ENCODE measurements at regions not wholly inside any gene's neighbourhood (a gene's known extent, or its start where the extent isn't known, plus 50 kb on each side); places are given as distances from the start of the nearest gene placed in this dataset.

- H3K4me3 Mint-ChIP-seq, result no peak overlapping the region
- no peaks in the 10 kb centered on the region for H3K4me1 Mint-ChIP-seq
- H3K27me3 Mint-ChIP-seq, result peaks cover 18 to 32% (median 23%) of the 10 kb centered on the region in 3 donors
- no peak for DNase-seq
- ATAC-seq (ENCODE audit: low read depth in 2 of 2), result no peak
- no peak overlapping the region for H3K27ac Mint-ChIP-seq
- H3K36me3 Mint-ChIP-seq, result no peaks in the 10 kb centered on the region
- peaks cover 0 to 11% (median 2%) of the 10 kb centered on the region in 7 donors for H3K9me3 Mint-ChIP-seq
Observed at GRCh38 chr10:44806950-44807349, 104.2 kb upstream of the TMEM72 start.

- Mint-ChIP-seq H3K9me3 (peaks cover 0 to 11% (median 2%) of the 10 kb centered on the region in 7 donors), H3K4me3 (no peak overlapping the region), H3K27ac (no peak overlapping the region), H3K36me3 (no peaks in the 10 kb centered on the region), H3K27me3 (peaks cover 18 to 30% (median 23%) of the 10 kb centered on the region in 3 donors), H3K4me1 (no peaks in the 10 kb centered on the region)
- DNase-seq (no peak), ATAC-seq (ENCODE audit: low read depth in 2 of 2) (no peak)
Observed at GRCh38 chr10:44807451-44807850, 103.7 kb upstream of the TMEM72 start.

GRCh38 chr10:44809647-44810046 is 101.5 kb upstream of the TMEM72 start:
- H3K4me3 Mint-ChIP-seq, result no peak overlapping the region
- H3K9me3 Mint-ChIP-seq, result peaks cover 0 to 21% (median 8%) of the 10 kb centered on the region in 7 donors
- H3K27ac Mint-ChIP-seq, result no peak overlapping the region
- no peaks in the 10 kb centered on the region for H3K36me3 Mint-ChIP-seq
- DNase-seq, result no peak
- no peak for ATAC-seq (ENCODE audit: low read depth in 2 of 2)
- no peaks in the 10 kb centered on the region for H3K4me1 Mint-ChIP-seq
- peaks cover 4 to 22% (median 12%) of the 10 kb centered on the region in 3 donors for H3K27me3 Mint-ChIP-seq

- Mint-ChIP-seq H3K36me3 (no peaks in the 10 kb centered on the region), H3K27ac (no peak overlapping the region)
- ATAC-seq (ENCODE audit: low read depth in 2 of 2), result no peak
Observed at GRCh38 chr10:44811072-44811471, 100.1 kb upstream of the TMEM72 start.

GRCh38 chr10:44813201-44813600 is 97.9 kb upstream of the TMEM72 start:
- Mint-ChIP-seq H3K27me3 (peaks cover 0 to 9% (median 3%) of the 10 kb centered on the region in 3 donors), H3K4me1 (no peaks in the 10 kb centered on the region), H3K27ac (no peak overlapping the region), H3K9me3 (peaks cover 0 to 29% (median 8%) of the 10 kb centered on the region in 7 donors), H3K4me3 (no peak overlapping the region), H3K36me3 (no peaks in the 10 kb centered on the region)
- DNase-seq, result no peak
- no peak for ATAC-seq (ENCODE audit: low read depth in 2 of 2)

More at GRCh38 chr10:44811072-44811471, 100.1 kb upstream of the TMEM72 start:
- no peaks in the 10 kb centered on the region for H3K4me1 Mint-ChIP-seq
- no peak for DNase-seq
- H3K27me3 Mint-ChIP-seq, result peaks cover 0 to 10% (median 3%) of the 10 kb centered on the region in 3 donors
- no peak overlapping the region for H3K4me3 Mint-ChIP-seq
- H3K9me3 Mint-ChIP-seq, result peaks cover 0 to 24% (median 8%) of the 10 kb centered on the region in 7 donors

GRCh38 chr10:44814929-44815328 is 96.2 kb upstream of the TMEM72 start:
- no peaks in the 10 kb centered on the region for H3K4me1 Mint-ChIP-seq
- ATAC-seq (ENCODE audit: low read depth in 2 of 2), result no peak
- H3K36me3 Mint-ChIP-seq, result no peaks in the 10 kb centered on the region
- no peak overlapping the region for H3K4me3 Mint-ChIP-seq
- peaks cover 2 to 9% (median 2%) of the 10 kb centered on the region in 3 donors for H3K27me3 Mint-ChIP-seq
- H3K9me3 Mint-ChIP-seq, result peaks cover 0 to 18% (median 8%) of the 10 kb centered on the region in 7 donors
- H3K27ac Mint-ChIP-seq, result no peak overlapping the region
- no peak for DNase-seq

- H3K4me3 Mint-ChIP-seq, result no peak overlapping the region
- ATAC-seq (ENCODE audit: low read depth in 2 of 2) (no peak), DNase-seq (no peak)
- no peaks in the 10 kb centered on the region for H3K4me1 Mint-ChIP-seq
- peaks cover 0 to 18% (median 8%) of the 10 kb centered on the region in 7 donors for H3K9me3 Mint-ChIP-seq
- peaks cover 6 to 17% (median 9%) of the 10 kb centered on the region in 3 donors for H3K27me3 Mint-ChIP-seq
- no peak overlapping the region for H3K27ac Mint-ChIP-seq
- no peaks in the 10 kb centered on the region for H3K36me3 Mint-ChIP-seq
Observed at GRCh38 chr10:44818041-44818649, 93.0 kb upstream of the TMEM72 start.

- H3K36me3 Mint-ChIP-seq, result no peaks in the 10 kb centered on the region
- H3K4me3 Mint-ChIP-seq, result no peak overlapping the region
- ATAC-seq (ENCODE audit: low read depth in 2 of 2), result no peak
- H3K4me1 Mint-ChIP-seq, result no peaks in the 10 kb centered on the region
- peaks cover 0 to 14% (median 5%) of the 10 kb centered on the region in 7 donors for H3K9me3 Mint-ChIP-seq
- DNase-seq, result no peak
- peaks cover 6 to 17% (median 6%) of the 10 kb centered on the region in 3 donors for H3K27me3 Mint-ChIP-seq
- no peak overlapping the region for H3K27ac Mint-ChIP-seq
Observed at GRCh38 chr10:44818701-44819127, 92.4 kb upstream of the TMEM72 start.

GRCh38 chr10:44820094-44820493 is 91.0 kb upstream of the TMEM72 start:
- no peak overlapping the region for H3K4me3 Mint-ChIP-seq
- DNase-seq (no peak), ATAC-seq (ENCODE audit: low read depth in 2 of 2) (no peak)
- no peaks in the 10 kb centered on the region for H3K36me3 Mint-ChIP-seq
- H3K4me1 Mint-ChIP-seq, result no peaks in the 10 kb centered on the region
- peaks cover 0 to 8% (median 0%) of the 10 kb centered on the region in 7 donors for H3K9me3 Mint-ChIP-seq
- H3K27ac Mint-ChIP-seq, result no peak overlapping the region
- peaks cover 6 to 17% (median 6%) of the 10 kb centered on the region in 3 donors for H3K27me3 Mint-ChIP-seq

- no peaks in the 10 kb centered on the region for H3K36me3 Mint-ChIP-seq
- H3K9me3 Mint-ChIP-seq, result peaks cover 0 to 5% (median 0%) of the 10 kb centered on the region in 7 donors
- no peak for ATAC-seq (ENCODE audit: low read depth in 2 of 2)
- no peak overlapping the region for H3K4me3 Mint-ChIP-seq
- DNase-seq, result no peak
- peaks cover 6 to 17% (median 6%) of the 10 kb centered on the region in 3 donors for H3K27me3 Mint-ChIP-seq
- no peak overlapping the region for H3K27ac Mint-ChIP-seq
- H3K4me1 Mint-ChIP-seq, result no peaks in the 10 kb centered on the region
Observed at GRCh38 chr10:44821290-44821689, 89.8 kb upstream of the TMEM72 start.

GRCh38 chr10:44822349-44822748 is 88.8 kb upstream of the TMEM72 start:
- Mint-ChIP-seq H3K4me1 (no peaks in the 10 kb centered on the region), H3K27ac (no peak overlapping the region), H3K36me3 (no peaks in the 10 kb centered on the region), H3K4me3 (no peak overlapping the region), H3K27me3 (peaks cover 6 to 17% (median 6%) of the 10 kb centered on the region in 3 donors), H3K9me3 (peaks cover 0 to 5% (median 0%) of the 10 kb centered on the region in 7 donors)
- DNase-seq (no peak), ATAC-seq (ENCODE audit: low read depth in 2 of 2) (no peak)

- DNase-seq (no peak), ATAC-seq (ENCODE audit: low read depth in 2 of 2) (no peak)
- H3K4me1 Mint-ChIP-seq, result no peaks in the 10 kb centered on the region
- H3K9me3 Mint-ChIP-seq, result peaks cover 0 to 5% (median 0%) of the 10 kb centered on the region in 7 donors
- no peak overlapping the region for H3K27ac Mint-ChIP-seq
- H3K36me3 Mint-ChIP-seq, result no peaks in the 10 kb centered on the region
- peaks cover 6 to 17% (median 6%) of the 10 kb centered on the region in 3 donors for H3K27me3 Mint-ChIP-seq
- H3K4me3 Mint-ChIP-seq, result no peak overlapping the region
Observed at GRCh38 chr10:44822966-44823365, 88.2 kb upstream of the TMEM72 start.

- DNase-seq (no peak), ATAC-seq (ENCODE audit: low read depth in 2 of 2) (no peak)
- Mint-ChIP-seq H3K27me3 (peaks cover 6 to 17% (median 6%) of the 10 kb centered on the region in 3 donors), H3K9me3 (peaks cover 0 to 5% (median 0%) of the 10 kb centered on the region in 7 donors), H3K27ac (no peak overlapping the region), H3K4me1 (no peaks in the 10 kb centered on the region), H3K36me3 (no peaks in the 10 kb centered on the region), H3K4me3 (no peak overlapping the region)
Observed at GRCh38 chr10:44824607-44825006, 86.5 kb upstream of the TMEM72 start.

GRCh38 chr10:44827431-44828006 is 83.6 kb upstream of the TMEM72 start:
- ATAC-seq (ENCODE audit: low read depth in 2 of 2) (no peak), DNase-seq (no peak)
- Mint-ChIP-seq H3K36me3 (no peaks in the 10 kb centered on the region), H3K9me3 (no peaks in the 10 kb centered on the region), H3K27ac (no peak overlapping the region), H3K4me1 (no peaks in the 10 kb centered on the region), H3K4me3 (no peak overlapping the region), H3K27me3 (peaks cover 2 to 6% (median 5%) of the 10 kb centered on the region in 3 donors)

All from naive B cell (primary cell).